ENCODE measurements at regions not wholly inside any gene's neighbourhood (a gene's known extent, or its start where the extent isn't known, plus 50 kb on each side); places are given as distances from the start of the nearest gene placed in this dataset.
"Not testable (repeated sequence)": the region's sequence is repeated elsewhere in the genome, so short reads cannot be mapped to it uniquely, and the experiment has no call there.

GRCh38 chrX:115912372-115912897 lies 258.1 kb upstream of the AGTR2 start:
- DNase-seq = no peak

GRCh38 chrX:115913575-115913974 lies 257.0 kb upstream of the AGTR2 start:
- no peak for DNase-seq

GRCh38 chrX:115915625-115916024 lies 254.9 kb upstream of the AGTR2 start:
- not testable (repeated sequence) for DNase-seq

- no peak for DNase-seq
Observed at GRCh38 chrX:115929480-115929879, 241.1 kb upstream of the AGTR2 start.

- DNase-seq = no peak
Observed at GRCh38 chrX:115936008-115936407, 234.5 kb upstream of the AGTR2 start.

GRCh38 chrX:115939070-115939469 lies 231.5 kb upstream of the AGTR2 start:
- DNase-seq = peak in 2 of 3 donors; percentile 61 to 70

- no peak for DNase-seq
Observed at GRCh38 chrX:115939636-115940160, 230.8 kb upstream of the AGTR2 start.

- no peak for DNase-seq
Observed at GRCh38 chrX:115940348-115940747, 230.2 kb upstream of the AGTR2 start.

GRCh38 chrX:115940888-115941332 lies 229.6 kb upstream of the AGTR2 start:
- DNase-seq = peak; percentile 45 to 90 (median 84)

GRCh38 chrX:115941388-115941787 lies 229.2 kb upstream of the AGTR2 start:
- no peak for DNase-seq

GRCh38 chrX:115946059-115946458 lies 224.5 kb upstream of the AGTR2 start:
- no peak for DNase-seq

- DNase-seq = no peak
Observed at GRCh38 chrX:115948018-115948923, 222.3 kb upstream of the AGTR2 start.

- no peak for DNase-seq
Observed at GRCh38 chrX:115949900-115950822, 220.4 kb upstream of the AGTR2 start.

GRCh38 chrX:115952417-115953092 lies 218.0 kb upstream of the AGTR2 start:
- no peak for DNase-seq

GRCh38 chrX:115957862-115958490 lies 212.6 kb upstream of the AGTR2 start:
- no peak for DNase-seq

GRCh38 chrX:115958687-115959359 lies 211.7 kb upstream of the AGTR2 start:
- peak; percentile 1 to 40 (median 32) for DNase-seq

GRCh38 chrX:115960440-115961084 lies 210.0 kb upstream of the AGTR2 start:
- no peak for DNase-seq

GRCh38 chrX:115966920-115967319 lies 203.6 kb upstream of the AGTR2 start:
- DNase-seq = no peak

- DNase-seq = peak; percentile 18 to 34 (median 22)
Observed at GRCh38 chrX:115968436-115969252, 201.9 kb upstream of the AGTR2 start.

GRCh38 chrX:115970718-115971117 lies 199.8 kb upstream of the AGTR2 start:
- DNase-seq = no peak

All from suppressor macrophage treated with lipopolysaccharide for 1 hour (primary cell).